Fibroblast of lung (primary cell): ENCODE measurements at regions not wholly inside any gene's neighbourhood (a gene's known extent, or its start where the extent isn't known, plus 50 kb on each side); places are given as distances from the start of the nearest gene placed in this dataset.

Experiments used
- CTCF ChIP-seq, 2 donors: IDR thresholded peaks in 1 of 2; conservative IDR thresholded peaks in 1 of 2; 1 replicate in 1 of 2; 2 replicates in 1 of 2; pipeline ENCODE4 v1.5.1; 2011 to 2012; ENCODE audit warnings: low read length in 2 of 2, control low read depth in 1 of 2, inconsistent platforms in 1 of 2, low read depth in 1 of 2, mild to moderate bottlenecking in 1 of 2
- EZH2 ChIP-seq: IDR thresholded peaks from 2 replicates; pipeline ENCODE4 v1.5.1; 2012; ENCODE audit warnings: low read length, control low read depth, mild to moderate bottlenecking; ENCODE audit errors: missing control alignments

- TF ChIP-seq CTCF (conservative IDR thresholded peaks at IDR 0.05 in 1 of 2, IDR thresholded peaks at IDR 0.05 in 1 of 2; ENCODE audit: low read depth in 1 of 2, low read length in 2 of 2) (no peak), EZH2 (no peak)
Observed at GRCh38 chr22:47367107-47367690, 604.7 kb downstream of the TBC1D22A start.
